ENCODE measurements at regions not wholly inside any gene's neighbourhood (a gene's known extent, or its start where the extent isn't known, plus 50 kb on each side); places are given as distances from the start of the nearest gene placed in this dataset.

- no peaks in the 10 kb centered on the region for H3F3A ChIP-seq (ENCODE audit: insufficient read depth, low read length)
- 0 out of 2 replicates have a peak, but pooled peaks cover 2% of the 10 kb centered on the region for H3K4me1 ChIP-seq (ENCODE audit: low read length)
- no peaks in the 10 kb centered on the region for H3K36me3 ChIP-seq (replicated peaks; ENCODE audit: insufficient read depth, low read length)
- H3K27ac ChIP-seq (ENCODE audit: low read length): no peak overlapping the region
- TF ChIP-seq CTCF (IDR thresholded peaks at IDR 0.05; ENCODE audit: low read length) (no peak), EZH2 (optimal IDR thresholded peaks at IDR 0.05; ENCODE audit: low read depth, low read length) (no peak), EZH2phosphoT487 (IDR thresholded peaks at IDR 0.05; ENCODE audit: low read length) (no peak)
- H3K4me2 ChIP-seq (ENCODE audit: low read depth, low read length): no peak overlapping the region
- no peak for DNase-seq
- H3K9ac ChIP-seq (ENCODE audit: low read length): no peak overlapping the region
- no peaks in the 10 kb centered on the region for H3K27me3 ChIP-seq (replicated peaks; ENCODE audit: insufficient read depth, low read length)
- H3K79me2 ChIP-seq (ENCODE audit: low read length): no peaks in the 10 kb centered on the region
- H3K9me3 ChIP-seq (replicated peaks; ENCODE audit: insufficient read depth, low read length): no peaks in the 10 kb centered on the region
- H4K20me1 ChIP-seq (ENCODE audit: insufficient read depth, low read length): no peaks in the 10 kb centered on the region
- H3K9me2 ChIP-seq (replicated peaks; ENCODE audit: insufficient read depth, low read length): no peaks in the 10 kb centered on the region
- H3K4me3 ChIP-seq (ENCODE audit: low read length): no peak overlapping the region
- H2AFZ ChIP-seq (ENCODE audit: low read length): no peak overlapping the region
Observed at GRCh38 chr3:45322616-45323015, 65.8 kb upstream of the LARS2 start.

GRCh38 chr3:45325676-45326075 lies 62.7 kb upstream of the LARS2 start:
- no peaks in the 10 kb centered on the region for H3K27me3 ChIP-seq (replicated peaks; ENCODE audit: insufficient read depth, low read length)

GRCh38 chr3:45329761-45330305 lies 58.5 kb upstream of the LARS2 start:
- Histone ChIP-seq H4K20me1 (ENCODE audit: insufficient read depth, low read length) (no peaks in the 10 kb centered on the region), H3K27me3 (replicated peaks; ENCODE audit: insufficient read depth, low read length) (no peaks in the 10 kb centered on the region), H3K79me2 (ENCODE audit: low read length) (no peaks in the 10 kb centered on the region), H3K4me1 (ENCODE audit: low read length) (no peaks in the 10 kb centered on the region), H3F3A (ENCODE audit: insufficient read depth, low read length) (no peaks in the 10 kb centered on the region), H2AFZ (ENCODE audit: low read length) (no peak overlapping the region), H3K27ac (ENCODE audit: low read length) (no peak overlapping the region), H3K9me2 (replicated peaks; ENCODE audit: insufficient read depth, low read length) (no peaks in the 10 kb centered on the region), H3K9ac (ENCODE audit: low read length) (no peak overlapping the region), H3K9me3 (replicated peaks; ENCODE audit: insufficient read depth, low read length) (no peaks in the 10 kb centered on the region), H3K4me2 (ENCODE audit: low read depth, low read length) (no peak overlapping the region), H3K4me3 (ENCODE audit: low read length) (no peak overlapping the region), H3K36me3 (replicated peaks; ENCODE audit: insufficient read depth, low read length) (no peaks in the 10 kb centered on the region)
- no peak for TF ChIP-seq CTCF (IDR thresholded peaks at IDR 0.05; ENCODE audit: low read length)
- TF ChIP-seq EZH2phosphoT487 (IDR thresholded peaks at IDR 0.05; ENCODE audit: low read length): no peak
- TF ChIP-seq EZH2 (optimal IDR thresholded peaks at IDR 0.05; ENCODE audit: low read depth, low read length): no peak
- no peak for DNase-seq

More at GRCh38 chr3:45325676-45326075, 62.7 kb upstream of the LARS2 start:
- no peak overlapping the region for H3K9ac ChIP-seq (ENCODE audit: low read length)
- no peaks in the 10 kb centered on the region for H3F3A ChIP-seq (ENCODE audit: insufficient read depth, low read length)
- no peak for TF ChIP-seq EZH2 (optimal IDR thresholded peaks at IDR 0.05; ENCODE audit: low read depth, low read length)
- no peak for TF ChIP-seq CTCF (IDR thresholded peaks at IDR 0.05; ENCODE audit: low read length)
- TF ChIP-seq EZH2phosphoT487 (IDR thresholded peaks at IDR 0.05; ENCODE audit: low read length): no peak
- H3K27ac ChIP-seq (ENCODE audit: low read length): no peak overlapping the region
- H3K9me3 ChIP-seq (replicated peaks; ENCODE audit: insufficient read depth, low read length): no peaks in the 10 kb centered on the region
- no peaks in the 10 kb centered on the region for H4K20me1 ChIP-seq (ENCODE audit: insufficient read depth, low read length)
- H3K4me2 ChIP-seq (ENCODE audit: low read depth, low read length): no peak overlapping the region
- H3K79me2 ChIP-seq (ENCODE audit: low read length): no peaks in the 10 kb centered on the region
- H2AFZ ChIP-seq (ENCODE audit: low read length): no peak overlapping the region
- H3K36me3 ChIP-seq (replicated peaks; ENCODE audit: insufficient read depth, low read length): no peaks in the 10 kb centered on the region
- H3K4me3 ChIP-seq (ENCODE audit: low read length): no peak overlapping the region
- DNase-seq: no peak
- H3K9me2 ChIP-seq (replicated peaks; ENCODE audit: insufficient read depth, low read length): no peaks in the 10 kb centered on the region
- 0 out of 2 replicates have a peak, but pooled peaks cover 2% of the 10 kb centered on the region for H3K4me1 ChIP-seq (ENCODE audit: low read length)

All from MM.1S (cell line).